GM23338 (cell line): ENCODE measurements at regions not wholly inside any gene's neighbourhood (a gene's known extent, or its start where the extent isn't known, plus 50 kb on each side); places are given as distances from the start of the nearest gene placed in this dataset.

Experiments
- CREB1 ChIP-seq: fragments of 250-450 bp; sonication (Bioruptor Pico); IDR thresholded peaks from 2 replicates; pipeline ENCODE4 v1.5.0; 2020; ENCODE audit warnings: low read depth, mild to moderate bottlenecking, moderate library complexity
- CTCF ChIP-seq, 2 experiments: fragments of 200-600 bp in 1 of 2; sonication (generic) in 1 of 2; conservative IDR thresholded peaks; 2 replicates each; pipeline versions ENCODE4 v1.5.1 to v1.6.1; 2016 to 2017; ENCODE audit warnings: antibody characterized with exemption in 2 of 2, low read depth in 2 of 2, mild to moderate bottlenecking in 2 of 2, moderate library complexity in 1 of 2
- EZH2 ChIP-seq: fragments of 200-600 bp; sonication (generic); IDR thresholded peaks from one replicate; pipeline ENCODE4 v1.8.0; 2017; ENCODE audit warnings: antibody characterized with exemption, mild to moderate bottlenecking, low read depth; ENCODE audit not compliant: unreplicated experiment
- EZH2phosphoT487 ChIP-seq: fragments of 200-600 bp; sonication (generic); IDR thresholded peaks from one replicate; pipeline ENCODE4 v1.8.1; 2018; ENCODE audit warnings: antibody characterized with exemption; ENCODE audit not compliant: unreplicated experiment
- POLR2AphosphoS5 ChIP-seq: IDR thresholded peaks from 2 replicates; pipeline ENCODE4 v1.6.1; 2016; ENCODE audit warnings: antibody characterized with exemption, low read depth
- STAT1 ChIP-seq: IDR thresholded peaks from one replicate; pipeline ENCODE4 v1.6.1; 2016; ENCODE audit warnings: antibody characterized with exemption; ENCODE audit not compliant: unreplicated experiment

- TF ChIP-seq CTCF (conservative IDR thresholded peaks at IDR 0.05; ENCODE audit: low read depth in 2 of 2) (no peak), EZH2 (no peak), POLR2AphosphoS5 (no peak), EZH2phosphoT487 (no peak), CREB1 (no peak), STAT1 (no peak)
These were observed 95.1 kb upstream of the ITGB1 start for GRCh38 chr10:33052915-33053810.
